ENCODE measurements at regions not wholly inside any gene's neighbourhood (a gene's known extent, or its start where the extent isn't known, plus 50 kb on each side); places are given as distances from the start of the nearest gene placed in this dataset.

GRCh38 chr16:86730086-86730485 is 151.7 kb downstream of the FOXL1 start:
- no peak overlapping the region for H3K27ac Mint-ChIP-seq (ENCODE audit: unreplicated experiment)
- TF ChIP-seq CTCF (IDR thresholded peaks at IDR 0.05; ENCODE audit: unreplicated experiment) = no peak
- peaks cover 29% of the 10 kb centered on the region for H3K4me1 Mint-ChIP-seq (ENCODE audit: unreplicated experiment)
- DNase-seq (ENCODE audit: low spot score) = no peak
- no peaks in the 10 kb centered on the region for H3K9me3 Mint-ChIP-seq (ENCODE audit: unreplicated experiment)
- H3K27me3 Mint-ChIP-seq (ENCODE audit: unreplicated experiment) = peaks cover 16% of the 10 kb centered on the region
- peaks cover 3% of the 10 kb centered on the region for H3K36me3 Mint-ChIP-seq (ENCODE audit: low read depth, unreplicated experiment)
- no peak overlapping the region for H3K4me3 Mint-ChIP-seq (ENCODE audit: unreplicated experiment)

GRCh38 chr16:86730597-86730996 is 152.2 kb downstream of the FOXL1 start:
- H3K4me3 Mint-ChIP-seq (ENCODE audit: unreplicated experiment) = no peak overlapping the region
- no peak overlapping the region for H3K27ac Mint-ChIP-seq (ENCODE audit: unreplicated experiment)
- H3K4me1 Mint-ChIP-seq (ENCODE audit: unreplicated experiment) = peaks cover 32% of the 10 kb centered on the region
- no peak for TF ChIP-seq CTCF (IDR thresholded peaks at IDR 0.05; ENCODE audit: unreplicated experiment)
- DNase-seq (ENCODE audit: low spot score) = no peak
- H3K27me3 Mint-ChIP-seq (ENCODE audit: unreplicated experiment) = peaks cover 16% of the 10 kb centered on the region
- no peaks in the 10 kb centered on the region for H3K9me3 Mint-ChIP-seq (ENCODE audit: unreplicated experiment)
- H3K36me3 Mint-ChIP-seq (ENCODE audit: low read depth, unreplicated experiment) = peaks cover 3% of the 10 kb centered on the region

- DNase-seq (ENCODE audit: low spot score) = peak; percentile 54
- Mint-ChIP-seq H3K4me3 (ENCODE audit: unreplicated experiment) (no peak overlapping the region), H3K36me3 (ENCODE audit: low read depth, unreplicated experiment) (peaks cover 10% of the 10 kb centered on the region), H3K4me1 (ENCODE audit: unreplicated experiment) (peaks cover 51% of the 10 kb centered on the region), H3K9me3 (ENCODE audit: unreplicated experiment) (no peaks in the 10 kb centered on the region), H3K27ac (ENCODE audit: unreplicated experiment) (no peak overlapping the region), H3K27me3 (ENCODE audit: unreplicated experiment) (peaks cover 9% of the 10 kb centered on the region)
- no peak for TF ChIP-seq CTCF (IDR thresholded peaks at IDR 0.05; ENCODE audit: unreplicated experiment)
These were observed 154.4 kb downstream of the FOXL1 start for GRCh38 chr16:86732621-86733295.

- peak; percentile 26 for DNase-seq (ENCODE audit: low spot score)
- Mint-ChIP-seq H3K4me3 (ENCODE audit: unreplicated experiment) (peak overlapping the region; percentile 76), H3K27me3 (ENCODE audit: unreplicated experiment) (peaks cover 9% of the 10 kb centered on the region), H3K27ac (ENCODE audit: unreplicated experiment) (peak overlapping the region; percentile 79), H3K36me3 (ENCODE audit: low read depth, unreplicated experiment) (peaks cover 15% of the 10 kb centered on the region), H3K9me3 (ENCODE audit: unreplicated experiment) (peaks cover 3% of the 10 kb centered on the region), H3K4me1 (ENCODE audit: unreplicated experiment) (peaks cover 55% of the 10 kb centered on the region)
- no peak for TF ChIP-seq CTCF (IDR thresholded peaks at IDR 0.05; ENCODE audit: unreplicated experiment)
These were observed 155.4 kb downstream of the FOXL1 start for GRCh38 chr16:86733546-86734254.

All from endothelial cell (in vitro differentiated cells).